Tibial artery (tissue), 4 donors: ENCODE measurements at regions not wholly inside any gene's neighbourhood (a gene's known extent, or its start where the extent isn't known, plus 50 kb on each side); places are given as distances from the start of the nearest gene placed in this dataset.
"Not testable (repeated sequence)": the region's sequence is repeated elsewhere in the genome, so short reads cannot be mapped to it uniquely, and the experiment has no call there.

Source experiments
- DNase-seq, 2 donors: peaks; one replicate each; pipeline ENCODE4 v3.0.0-alpha.2; 2019
- H3K27ac ChIP-seq, 2 donors: fragments of 200-600 bp; sonication (generic) in 1 of 2; 1 replicate in 1 of 2; 2 replicates in 1 of 2; pipeline ENCODE4 v1.5.1; 2018 to 2019; ENCODE audit warnings: mild to moderate bottlenecking in 1 of 2
- H3K27me3 ChIP-seq, 2 donors: fragments of 200-600 bp; sonication (generic) in 1 of 2; one replicate each; pipeline versions ENCODE4 v1.5.1 to v1.6.0; 2016 to 2019
- H3K36me3 ChIP-seq, 3 donors: fragments of 200-600 bp; sonication (generic) in 2 of 3; one replicate each; pipeline ENCODE4 v1.5.1; 2016 to 2019; ENCODE audit warnings: mild to moderate bottlenecking in 2 of 3
- H3K4me1 ChIP-seq, 4 donors: fragments of 200-600 bp; sonication (generic) in 2 of 4; 1 replicate in 3 of 4; 2 replicates in 1 of 4; pipeline ENCODE4 v1.5.1; 2016 to 2019
- H3K4me3 ChIP-seq, 2 donors: fragments of 200-600 bp; sonication (generic) in 1 of 2; 1 replicate in 1 of 2; 2 replicates in 1 of 2; pipeline ENCODE4 v1.5.1; 2018 to 2019; ENCODE audit warnings: mild to moderate bottlenecking in 2 of 2
- H3K9me3 ChIP-seq, 3 donors: fragments of 200-600 bp; sonication (generic) in 1 of 3; one replicate each; pipeline ENCODE4 v1.5.1; 2016 to 2019
- CTCF ChIP-seq, 2 experiments: fragments of 200-600 bp in 1 of 2; fragments of 450-650 bp in 1 of 2; IDR thresholded peaks; one replicate each; pipeline ENCODE4 v1.5.1; 2017 to 2019; ENCODE audit warnings: antibody characterized with exemption in 2 of 2, mild to moderate bottlenecking in 1 of 2, moderate library complexity in 1 of 2
- intact Hi-C: fragments of 100-400 bp; cut with DNase I; formaldehyde crosslinking; loops from one replicate; pipeline ENCODE4 v1.15.0; 2023; ENCODE audit warnings: low total_unique reads

- no peak for TF ChIP-seq CTCF (IDR thresholded peaks at IDR 0.05)
- no peak for DNase-seq
- Histone ChIP-seq H3K27me3 (no peaks in the 10 kb centered on the region), H3K9me3 (peaks cover 0 to 9% (median 4%) of the 10 kb centered on the region in 3 donors), H3K27ac (no peak overlapping the region), H3K4me3 (no peak overlapping the region), H3K36me3 (no peaks in the 10 kb centered on the region), H3K4me1 (no peaks in the 10 kb centered on the region)
- intact Hi-C loops = no loop called here
These were observed 101.9 kb upstream of the SLC35F3 start for GRCh38 chr1:233802611-233803010.

GRCh38 chr1:233805786-233806185 is 98.7 kb upstream of the SLC35F3 start:
- TF ChIP-seq CTCF (IDR thresholded peaks at IDR 0.05) = no peak
- H3K27ac ChIP-seq = no peak overlapping the region
- peaks cover 0 to 5% (median 4%) of the 10 kb centered on the region in 3 donors for H3K9me3 ChIP-seq
- H3K36me3 ChIP-seq = no peaks in the 10 kb centered on the region
- no peak overlapping the region for H3K4me3 ChIP-seq
- H3K4me1 ChIP-seq = no peaks in the 10 kb centered on the region
- no peaks in the 10 kb centered on the region for H3K27me3 ChIP-seq
- DNase-seq = no peak
- intact Hi-C loops = no loop called here

GRCh38 chr1:233815357-233815756 is 89.1 kb upstream of the SLC35F3 start:
- no peaks in the 10 kb centered on the region for H3K9me3 ChIP-seq
- no peaks in the 10 kb centered on the region for H3K4me1 ChIP-seq
- no peak overlapping the region for H3K4me3 ChIP-seq
- no peak overlapping the region for H3K27ac ChIP-seq
- no peak for DNase-seq
- intact Hi-C loops = no loop called here
- TF ChIP-seq CTCF (IDR thresholded peaks at IDR 0.05) = no peak
- H3K27me3 ChIP-seq = no peaks in the 10 kb centered on the region
- H3K36me3 ChIP-seq = no peaks in the 10 kb centered on the region

GRCh38 chr1:233815865-233816264 is 88.6 kb upstream of the SLC35F3 start:
- intact Hi-C loops = no loop called here
- DNase-seq = no peak
- no peaks in the 10 kb centered on the region for H3K4me1 ChIP-seq
- H3K4me3 ChIP-seq = no peak overlapping the region
- no peak for TF ChIP-seq CTCF (IDR thresholded peaks at IDR 0.05)
- H3K9me3 ChIP-seq = no peaks in the 10 kb centered on the region
- no peaks in the 10 kb centered on the region for H3K27me3 ChIP-seq
- H3K27ac ChIP-seq = no peak overlapping the region
- no peaks in the 10 kb centered on the region for H3K36me3 ChIP-seq

- intact Hi-C loops = no loop called here
- Histone ChIP-seq H3K36me3 (no peaks in the 10 kb centered on the region), H3K27me3 (no peaks in the 10 kb centered on the region), H3K9me3 (no peaks in the 10 kb centered on the region), H3K27ac (no peak overlapping the region), H3K4me3 (no peak overlapping the region), H3K4me1 (no peaks in the 10 kb centered on the region)
- DNase-seq = no peak
- no peak for TF ChIP-seq CTCF (IDR thresholded peaks at IDR 0.05)
These were observed 88.1 kb upstream of the SLC35F3 start for GRCh38 chr1:233816348-233816747.

GRCh38 chr1:233819042-233819441 is 85.4 kb upstream of the SLC35F3 start:
- no peaks in the 10 kb centered on the region for H3K4me1 ChIP-seq
- no peaks in the 10 kb centered on the region for H3K9me3 ChIP-seq
- no peaks in the 10 kb centered on the region for H3K27me3 ChIP-seq
- no peak overlapping the region for H3K27ac ChIP-seq
- no peaks in the 10 kb centered on the region for H3K36me3 ChIP-seq
- intact Hi-C loops = no loop called here
- no peak for DNase-seq
- no peak overlapping the region for H3K4me3 ChIP-seq
- TF ChIP-seq CTCF (IDR thresholded peaks at IDR 0.05) = no peak

- intact Hi-C loops, H3K4me3 ChIP-seq, DNase-seq, H3K4me1 ChIP-seq, H3K9me3 ChIP-seq, H3K27ac ChIP-seq, H3K36me3 ChIP-seq, H3K27me3 ChIP-seq: not testable (repeated sequence)
These were observed 80.3 kb upstream of the SLC35F3 start for GRCh38 chr1:233824179-233824578.

- H3K4me1 ChIP-seq, intact Hi-C loops, DNase-seq, H3K4me3 ChIP-seq, H3K27ac ChIP-seq, H3K9me3 ChIP-seq, H3K36me3 ChIP-seq, H3K27me3 ChIP-seq: not testable (repeated sequence)
These were observed 76.5 kb upstream of the SLC35F3 start for GRCh38 chr1:233827937-233828336.
